HG03442 (cell line): ENCODE measurements at regions not wholly inside any gene's neighbourhood (a gene's known extent, or its start where the extent isn't known, plus 50 kb on each side); places are given as distances from the start of the nearest gene placed in this dataset.
"Not testable (repeated sequence)": the region's sequence is repeated elsewhere in the genome, so short reads cannot be mapped to it uniquely, and the experiment has no call there.

ENCODE experiments used
- ATAC-seq: cut with Tn5 transposase; IDR thresholded peaks from one replicate; pipeline ENCODE4 v1.9.1; 2021; ENCODE audit warnings: mild to moderate bottlenecking, moderate library complexity; ENCODE audit not compliant: unreplicated experiment

- ATAC-seq: no peak
Observed at GRCh38 chr3:116512281-116512680, 67.0 kb upstream of the LSAMP start.

DNA sequence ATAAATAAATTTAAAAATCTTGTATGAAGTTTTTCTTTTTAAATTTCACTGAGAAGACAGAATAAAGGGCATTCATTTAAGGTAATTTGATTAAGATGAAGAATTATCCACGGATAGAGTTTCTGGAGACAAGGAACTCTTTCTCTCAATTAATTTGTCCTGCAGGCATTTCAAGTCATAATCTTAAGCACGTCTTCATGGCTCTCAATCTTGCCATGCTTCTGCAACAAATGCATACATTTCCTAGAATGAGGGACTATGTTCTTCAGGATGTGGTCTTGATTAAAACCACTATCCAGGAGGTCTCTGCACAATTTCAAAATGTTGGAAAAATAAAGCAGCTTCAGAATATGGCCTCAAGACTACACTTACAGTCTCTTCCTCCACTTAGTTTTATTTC, 67.6 kb upstream of the LSAMP start:
- ATAC-seq: no peak

DNA sequence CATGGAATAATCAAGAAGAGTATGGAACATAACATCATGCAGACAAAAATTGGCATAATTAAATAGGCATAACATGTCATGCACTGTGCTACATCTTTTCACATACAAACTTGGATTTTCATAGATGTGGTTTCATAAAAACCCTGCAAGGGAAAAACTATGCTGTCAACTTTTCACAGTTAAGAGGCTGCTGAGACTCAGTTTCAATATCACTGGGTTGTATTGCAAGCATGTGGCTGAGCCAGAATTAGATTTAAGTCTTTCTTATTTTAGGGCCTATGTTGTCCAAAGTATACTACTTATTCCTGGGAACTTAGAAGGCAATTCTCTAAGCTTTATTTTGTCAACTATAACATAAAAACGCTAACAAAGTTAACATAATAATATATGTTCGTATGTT, 70.7 kb upstream of the LSAMP start:
- no peak for ATAC-seq

- ATAC-seq: no peak
Observed at GRCh38 chr3:116517308-116517707, 72.0 kb upstream of the LSAMP start.

DNA sequence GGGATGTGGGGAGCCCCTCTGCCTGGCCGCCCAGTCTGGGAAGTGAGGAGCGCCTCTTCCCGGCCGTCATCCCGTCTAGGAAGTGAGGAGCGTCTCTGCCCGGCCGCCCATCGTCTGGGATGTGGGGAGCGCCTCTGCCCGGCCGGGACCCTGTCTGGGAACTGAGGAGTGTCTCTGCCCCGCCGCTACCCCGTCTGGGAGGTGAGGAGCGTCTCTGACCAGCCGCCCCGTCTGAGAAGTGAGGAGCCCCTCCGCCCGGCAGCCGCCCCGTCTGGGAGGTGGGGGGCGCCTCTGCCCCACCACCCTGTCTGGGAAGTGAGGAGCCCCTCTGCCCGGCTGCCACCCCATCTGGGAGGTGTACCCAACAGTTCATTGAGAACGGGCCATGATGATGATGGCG, 73.8 kb upstream of the LSAMP start:
- not testable (repeated sequence) for ATAC-seq

GRCh38 chr3:116519823-116520222, 74.5 kb upstream of the LSAMP start:
- ATAC-seq: not testable (repeated sequence)

- no peak for ATAC-seq
Observed at GRCh38 chr3:116524453-116525210, 79.3 kb upstream of the LSAMP start.

- no peak for ATAC-seq
Observed at GRCh38 chr3:116552246-116552645, 107.0 kb upstream of the LSAMP start.

DNA sequence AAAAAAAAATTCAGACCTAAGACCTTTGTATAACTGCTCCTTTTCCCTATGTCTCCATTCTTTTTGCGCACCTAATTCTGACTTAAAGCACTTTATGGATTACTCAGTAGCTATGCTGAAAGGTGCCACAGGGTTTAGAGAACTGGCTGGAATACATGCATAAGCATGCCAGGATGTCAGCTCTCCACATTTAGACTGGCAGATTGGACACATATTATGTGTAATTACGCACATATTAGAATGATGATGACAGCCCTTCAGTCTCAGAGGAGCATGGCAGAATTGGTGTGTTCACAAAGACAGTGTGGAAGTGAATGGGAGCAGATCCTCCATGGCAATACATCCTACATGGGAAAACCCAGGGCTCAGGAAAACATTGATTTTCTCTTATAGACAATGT, 108.1 kb upstream of the LSAMP start:
- no peak for ATAC-seq

DNA sequence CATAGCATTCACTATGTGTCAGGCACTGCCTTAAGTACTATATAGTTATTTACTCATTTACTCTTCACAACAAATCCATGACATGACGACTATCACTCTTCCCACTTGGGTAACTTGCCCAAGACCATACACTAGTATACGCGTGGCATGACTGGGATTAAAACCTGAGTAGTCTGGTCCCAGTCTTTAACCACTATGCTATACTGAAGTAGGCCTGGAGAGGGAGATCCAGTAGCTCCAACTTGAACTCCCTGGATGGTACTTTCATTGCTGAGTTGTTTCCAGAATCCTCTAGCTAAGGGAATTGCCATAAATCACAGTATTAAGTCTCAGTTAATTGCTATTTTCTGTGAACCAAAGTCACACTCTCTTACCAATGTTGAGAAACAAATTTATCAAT, 116.2 kb upstream of the LSAMP start:
- ATAC-seq: no peak

DNA sequence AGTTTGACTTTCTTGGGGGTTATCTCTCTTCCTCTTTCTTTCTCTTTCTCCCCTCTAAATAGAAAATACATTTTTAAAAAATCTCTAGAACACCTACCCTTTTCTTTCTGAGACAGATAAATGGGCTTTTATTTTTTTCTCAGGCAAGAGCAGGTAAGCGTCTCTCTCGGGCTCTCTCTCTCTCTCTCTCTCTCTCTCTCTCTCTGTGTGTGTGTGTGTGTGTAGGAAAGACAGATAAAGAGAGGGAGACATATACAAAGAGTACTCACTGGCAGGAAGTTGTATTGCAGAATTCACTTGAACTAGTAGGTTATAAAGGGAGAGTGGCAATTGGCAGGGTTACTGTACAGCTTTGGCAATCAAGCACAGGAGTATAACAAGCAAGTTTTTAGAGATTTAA, 118.1 kb upstream of the LSAMP start:
- ATAC-seq: no peak

- ATAC-seq: no peak
Observed at GRCh38 chr3:116566478-116566960, 121.2 kb upstream of the LSAMP start.

- ATAC-seq: no peak
Observed at GRCh38 chr3:116569611-116570010, 124.3 kb upstream of the LSAMP start.

DNA sequence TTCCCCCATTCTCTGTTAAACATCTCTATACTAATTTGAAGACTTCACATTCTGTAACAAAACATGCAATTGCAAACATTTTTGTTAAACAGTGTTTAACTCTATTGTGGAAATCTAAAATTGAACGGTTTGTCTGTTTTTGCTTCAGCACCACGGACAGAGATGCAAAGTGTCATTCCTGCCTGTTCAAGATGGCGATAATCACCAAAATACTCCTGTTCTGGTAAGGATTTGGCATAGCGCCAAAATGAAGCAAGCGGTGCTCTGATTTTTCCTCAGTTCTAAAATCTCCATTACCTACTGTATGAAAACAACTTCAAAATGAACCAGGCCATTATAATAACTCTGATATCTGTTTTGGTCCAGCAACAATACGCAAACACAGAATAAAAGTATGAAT, 129.7 kb upstream of the TUSC7 start:
- ATAC-seq: no peak

DNA sequence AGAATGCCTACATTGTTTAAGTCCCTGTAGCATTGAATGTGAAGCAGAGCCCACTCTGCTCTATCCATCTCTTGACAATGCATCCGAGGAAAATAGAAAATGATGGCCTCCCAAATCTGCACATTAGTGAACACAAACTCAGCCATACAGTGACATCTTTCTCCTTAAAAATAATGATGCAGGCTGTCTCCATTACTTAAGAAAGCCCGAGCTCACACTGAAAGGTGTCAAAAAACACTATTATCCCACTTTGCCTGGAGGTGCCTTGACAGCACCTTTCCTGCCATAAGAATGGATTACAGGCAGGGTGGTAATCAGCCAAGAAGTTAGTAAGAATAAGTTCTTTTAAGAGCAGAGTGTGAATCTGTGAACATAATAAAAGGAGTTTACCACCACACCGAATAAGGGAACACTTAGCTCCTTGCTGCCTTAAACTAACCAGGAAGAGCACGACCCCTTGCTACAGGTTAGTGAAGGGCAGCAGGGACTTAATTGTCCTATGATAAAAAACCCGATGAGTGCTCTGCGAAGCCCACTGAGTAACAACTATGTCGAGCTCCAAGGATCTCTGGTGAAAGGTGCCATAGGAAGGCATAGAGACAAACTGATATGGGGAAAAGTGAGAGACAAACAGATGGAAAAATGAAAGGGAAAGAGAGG, 123.2 kb upstream of the TUSC7 start:
- ATAC-seq: no peak

GRCh38 chr3:116591236-116591635, 118.3 kb upstream of the TUSC7 start:
- ATAC-seq: no peak

DNA sequence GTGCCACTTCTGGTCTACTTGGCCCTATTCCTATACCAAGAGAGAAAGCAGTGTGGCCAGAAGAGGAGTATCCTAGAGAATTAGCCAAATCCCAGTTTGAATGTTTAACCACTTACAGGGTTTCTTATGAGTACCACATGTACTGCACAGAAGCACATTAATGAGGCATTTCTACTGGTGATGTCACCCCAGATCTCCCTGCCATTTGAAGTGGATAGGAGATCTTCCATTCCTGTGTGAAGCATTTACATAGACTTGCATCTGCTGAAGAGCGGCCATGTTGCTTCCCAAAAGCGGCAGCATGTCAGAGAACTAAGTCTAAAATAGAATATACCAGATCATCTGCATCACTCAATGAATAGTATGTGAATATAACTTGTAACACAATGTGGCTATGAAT, 108.4 kb upstream of the TUSC7 start:
- ATAC-seq: no peak

GRCh38 chr3:116607205-116607604, 102.4 kb upstream of the TUSC7 start:
- ATAC-seq: no peak

DNA sequence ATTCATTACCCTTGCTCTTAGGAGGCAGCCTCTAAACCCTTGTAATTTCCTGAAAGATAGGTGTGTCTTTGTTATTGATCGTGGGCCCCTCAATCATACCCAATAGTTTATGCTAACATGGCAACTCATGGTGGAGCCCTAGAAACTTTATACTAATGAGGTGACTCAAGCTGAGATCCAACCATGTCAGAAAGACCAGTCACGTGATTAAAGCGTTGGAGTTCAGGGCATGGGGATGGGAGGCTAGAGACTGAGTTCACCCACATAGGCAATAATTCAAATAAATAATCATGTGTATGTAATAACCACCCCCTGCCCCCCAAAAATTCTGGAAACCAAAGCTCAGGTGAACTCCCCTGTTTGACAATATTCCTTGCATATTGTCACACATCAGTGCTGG, 99.5 kb upstream of the TUSC7 start:
- no peak for ATAC-seq

DNA sequence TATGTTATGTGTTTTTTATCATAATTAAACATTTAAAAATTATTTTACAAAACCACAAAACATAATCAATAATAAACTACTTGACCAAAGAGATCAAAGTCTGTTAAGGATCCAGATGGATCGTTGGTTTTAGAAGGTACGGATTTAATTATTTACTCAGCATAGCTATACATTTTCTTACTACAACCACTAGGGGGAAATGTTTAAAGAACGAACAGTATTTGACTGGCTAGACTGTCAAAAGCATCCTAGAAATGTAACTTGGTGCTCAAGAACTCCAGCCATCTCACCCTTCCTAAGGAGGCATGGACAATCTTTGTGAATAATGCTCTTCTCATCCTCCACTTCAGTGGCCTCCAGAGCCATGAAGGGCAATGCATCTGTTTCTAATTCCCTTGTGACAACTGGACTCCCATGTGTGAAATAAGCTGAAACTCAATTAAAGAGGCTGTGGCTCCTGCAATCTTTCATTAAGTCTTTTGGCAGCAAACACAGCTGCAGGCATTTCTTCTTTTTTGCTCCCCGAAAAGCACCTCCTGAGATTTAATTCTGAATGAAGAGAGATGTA, 94.7 kb upstream of the TUSC7 start:
- ATAC-seq: peak; percentile 78

- no peak for ATAC-seq
Observed at GRCh38 chr3:116618138-116618537, 91.4 kb upstream of the TUSC7 start.

DNA sequence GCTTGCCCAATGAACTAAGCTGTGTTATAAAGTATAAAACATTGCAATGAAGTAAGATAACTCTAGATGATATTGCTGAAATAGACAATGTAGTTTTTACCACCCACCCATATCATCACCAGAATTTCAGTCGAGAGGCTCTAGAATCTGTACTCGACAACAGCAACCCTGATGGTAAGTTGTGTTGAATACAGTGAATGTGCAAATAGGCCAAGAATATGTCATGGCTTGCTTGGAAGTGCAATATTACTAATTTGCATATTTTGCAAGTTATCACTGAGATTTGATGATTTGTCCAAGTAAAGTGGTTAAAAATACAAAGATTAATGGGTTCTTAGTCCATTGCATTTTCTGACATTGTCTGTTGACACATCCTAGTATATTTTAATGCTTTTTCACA, 90.6 kb upstream of the TUSC7 start:
- ATAC-seq: no peak
